ENCODE measurements at regions not wholly inside any gene's neighbourhood (a gene's known extent, or its start where the extent isn't known, plus 50 kb on each side); places are given as distances from the start of the nearest gene placed in this dataset.

DNA sequence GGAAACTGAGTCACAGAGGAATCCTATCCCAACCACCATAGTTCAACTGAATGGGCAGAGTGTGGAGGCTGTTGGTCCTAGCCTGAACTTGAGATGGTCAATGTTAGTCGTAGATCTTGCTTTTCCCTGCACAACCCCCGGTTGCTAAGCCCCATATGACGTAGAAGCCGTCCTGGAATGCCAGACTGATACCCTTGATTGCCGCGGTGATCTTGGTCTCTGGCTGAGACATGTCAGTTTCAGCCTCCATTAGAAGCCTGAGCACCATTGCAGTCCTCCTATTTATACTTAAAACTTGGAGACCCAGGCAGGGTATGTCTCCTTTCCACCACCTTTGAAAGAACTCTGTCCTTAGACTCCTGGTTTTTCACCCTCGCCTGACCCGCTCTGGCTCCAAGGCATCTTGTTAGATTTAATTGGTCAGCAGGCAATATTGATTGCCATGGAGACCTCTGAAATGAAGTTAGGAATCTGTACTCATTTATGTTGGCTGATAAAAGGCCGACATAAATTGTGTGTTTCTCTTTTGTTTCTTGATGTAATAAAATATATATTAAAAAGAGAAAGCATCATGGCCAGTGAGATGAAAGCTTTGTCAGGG, 53.4 kb downstream of the RPLP1 start:
- in situ Hi-C loops (cut with HindIII; ENCODE audit: low pct_unique_long_range_greater_than_20kb, low sequenced_read_pairs): no loop called here
- DNase-seq (ENCODE audit: low read depth): no peak

DNA sequence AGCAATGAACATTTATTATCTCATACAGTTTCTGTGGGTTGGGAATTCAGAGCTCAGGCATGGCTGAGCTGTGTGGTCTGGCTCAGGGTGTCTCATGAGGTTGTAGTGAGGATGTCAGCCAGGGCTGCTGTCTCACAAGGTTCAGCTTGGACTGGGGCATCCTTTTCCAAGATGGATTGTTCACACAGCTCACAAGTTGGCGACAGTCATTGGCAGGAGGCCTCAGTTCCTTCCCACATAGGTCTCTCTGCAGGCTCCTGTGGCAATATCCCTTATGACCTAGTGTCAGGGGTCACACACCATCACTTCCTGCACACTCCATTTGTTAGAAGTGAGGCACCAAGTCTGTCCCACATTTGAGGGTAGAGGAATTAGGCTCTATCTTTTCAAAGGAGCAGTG, 56.0 kb downstream of the RPLP1 start:
- no peak for DNase-seq (ENCODE audit: low read depth)
- in situ Hi-C loops (cut with HindIII; ENCODE audit: low pct_unique_long_range_greater_than_20kb, low sequenced_read_pairs): no loop called here

DNA sequence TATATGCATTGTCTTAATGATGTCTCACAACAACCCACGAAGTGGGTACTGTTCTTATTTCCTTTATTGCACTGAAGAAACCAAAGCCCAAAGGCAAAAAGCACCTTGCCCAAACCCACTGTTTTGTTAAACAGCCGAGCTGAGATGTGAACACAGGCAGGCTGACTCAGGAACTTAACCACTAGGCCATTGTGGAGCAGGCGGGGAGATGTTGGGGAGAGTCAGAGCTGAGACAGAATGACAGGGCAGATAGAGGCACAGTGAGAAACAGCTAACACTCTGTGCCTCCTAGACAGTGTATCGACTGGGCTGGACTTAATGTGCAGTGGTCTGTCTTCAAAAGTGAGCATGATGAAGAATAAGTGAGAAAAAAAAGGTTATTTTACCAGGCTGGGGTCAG, 56.5 kb downstream of the RPLP1 start:
- in situ Hi-C loops (cut with HindIII; ENCODE audit: low pct_unique_long_range_greater_than_20kb, low sequenced_read_pairs): no loop called here
- no peak for DNase-seq (ENCODE audit: low read depth)

DNA sequence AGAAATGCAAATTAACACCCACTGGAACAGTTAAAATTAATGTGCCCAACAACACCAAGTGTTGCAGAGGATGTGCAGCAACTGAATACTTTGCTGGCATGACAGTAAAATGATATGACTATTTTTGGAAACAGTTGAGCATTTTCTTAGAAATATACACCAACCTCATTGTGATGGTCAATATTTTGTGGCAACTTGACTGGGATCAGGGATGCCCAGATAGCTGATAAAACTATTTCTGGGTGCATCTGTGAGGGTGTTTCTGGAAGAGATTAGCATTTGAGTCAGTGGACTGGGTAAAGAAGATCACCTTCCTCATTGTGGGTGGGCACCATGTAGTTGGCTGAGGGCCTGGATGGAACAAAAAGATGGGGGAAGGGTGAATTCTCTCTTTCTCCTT, 57.9 kb downstream of the RPLP1 start:
- in situ Hi-C loops (cut with HindIII; ENCODE audit: low pct_unique_long_range_greater_than_20kb, low sequenced_read_pairs): no loop called here
- no peak for DNase-seq (ENCODE audit: low read depth)

DNA sequence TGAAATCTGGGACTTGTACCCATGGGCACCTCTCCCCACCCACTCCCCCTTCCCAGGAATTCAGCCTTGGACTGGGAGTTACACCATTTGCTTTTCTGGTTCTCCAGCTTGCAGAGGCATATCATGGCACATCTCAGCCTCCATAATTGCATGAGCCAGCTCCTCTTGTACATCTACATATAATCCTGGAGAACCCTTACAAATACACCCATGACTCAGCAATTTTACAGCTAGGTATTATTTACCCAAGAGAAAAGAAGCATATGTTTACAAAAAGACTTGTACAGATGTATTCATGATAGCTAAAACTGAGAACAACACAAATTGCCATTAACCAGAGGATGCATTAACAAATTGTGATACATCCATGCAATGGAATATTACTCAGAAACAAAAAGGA, 58.4 kb downstream of the RPLP1 start:
- no peak for DNase-seq (ENCODE audit: low read depth)
- in situ Hi-C loops (cut with HindIII; ENCODE audit: low pct_unique_long_range_greater_than_20kb, low sequenced_read_pairs): no loop called here

DNA sequence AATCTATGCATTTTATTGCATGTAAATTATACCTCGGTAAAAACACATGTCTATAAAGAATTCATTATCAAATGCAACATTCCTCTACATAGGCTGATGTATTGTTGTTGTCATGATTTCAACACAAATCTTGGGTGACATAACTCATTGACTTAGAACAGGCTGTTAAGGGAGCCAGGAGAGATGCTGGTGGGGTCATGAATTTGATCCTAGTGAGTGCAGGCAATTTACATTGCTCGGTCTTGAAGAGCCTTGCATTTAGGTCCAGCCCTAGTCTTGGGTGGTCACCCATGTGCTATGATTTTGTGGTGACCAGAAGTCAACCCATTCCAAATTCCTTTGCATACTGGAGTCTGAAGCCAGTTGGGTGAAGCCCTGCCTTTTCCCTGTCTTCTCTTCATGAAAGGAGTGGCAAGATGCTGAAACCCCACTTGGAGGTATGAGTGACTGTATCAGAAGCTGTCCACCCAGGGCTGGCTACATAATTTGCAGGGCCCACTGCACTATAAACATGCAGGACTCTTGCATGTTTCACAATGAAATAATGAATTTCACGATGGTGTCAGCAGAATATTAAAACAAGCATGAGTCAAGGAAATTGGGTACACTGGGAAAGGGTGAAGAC, 59.2 kb downstream of the RPLP1 start:
- DNase-seq (ENCODE audit: low read depth): no peak
- in situ Hi-C loops (cut with HindIII; ENCODE audit: low pct_unique_long_range_greater_than_20kb, low sequenced_read_pairs): no loop called here

DNA sequence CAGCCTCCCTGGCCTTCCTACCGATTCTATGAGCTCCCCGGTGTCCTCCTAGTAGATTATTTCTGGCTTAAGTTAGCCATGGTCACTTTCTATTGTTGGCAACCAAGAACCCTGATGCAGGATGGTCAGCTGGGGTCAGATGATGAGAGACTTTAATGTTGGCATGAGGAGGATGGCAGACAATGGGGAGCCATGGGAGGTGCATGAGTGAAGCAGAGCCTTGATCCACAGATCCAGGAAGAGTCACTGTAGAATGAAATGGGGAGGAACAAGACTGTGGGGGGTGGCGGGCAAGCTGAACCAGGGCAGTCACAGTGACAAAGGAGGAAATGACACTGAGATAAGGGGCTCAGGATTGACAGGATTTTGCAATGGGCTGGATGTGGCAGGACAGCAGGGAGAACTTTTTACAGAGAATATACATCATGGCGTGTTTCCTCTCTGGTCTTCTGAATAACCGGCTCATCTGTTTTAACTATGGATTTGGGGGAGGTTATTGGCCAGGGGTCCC, 60.9 kb downstream of the RPLP1 start:
- in situ Hi-C loops (cut with HindIII; ENCODE audit: low pct_unique_long_range_greater_than_20kb, low sequenced_read_pairs): no loop called here
- no peak for DNase-seq (ENCODE audit: low read depth)

DNA sequence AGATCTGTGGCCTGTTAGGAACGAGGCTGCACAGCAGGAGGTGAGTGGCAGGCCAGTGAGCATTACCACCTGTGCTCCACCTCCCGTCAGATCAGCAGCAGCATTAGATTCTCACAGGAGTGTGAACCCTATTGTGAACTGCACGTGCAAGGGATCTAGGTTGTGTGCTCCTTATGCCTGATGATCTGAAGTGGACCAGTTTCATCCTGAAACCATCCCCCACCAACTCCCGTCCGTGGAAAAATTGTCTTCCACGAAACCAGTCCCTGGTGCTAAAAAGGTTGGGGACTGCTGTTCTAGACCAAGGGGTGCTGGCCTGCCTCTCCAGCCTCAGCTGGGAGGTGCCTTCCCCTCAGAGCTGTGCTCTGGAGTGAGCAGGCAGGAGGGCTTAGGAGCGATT, 61.4 kb downstream of the RPLP1 start:
- no peak for DNase-seq (ENCODE audit: low read depth)
- in situ Hi-C loops (cut with HindIII; ENCODE audit: low pct_unique_long_range_greater_than_20kb, low sequenced_read_pairs): no loop called here

DNA sequence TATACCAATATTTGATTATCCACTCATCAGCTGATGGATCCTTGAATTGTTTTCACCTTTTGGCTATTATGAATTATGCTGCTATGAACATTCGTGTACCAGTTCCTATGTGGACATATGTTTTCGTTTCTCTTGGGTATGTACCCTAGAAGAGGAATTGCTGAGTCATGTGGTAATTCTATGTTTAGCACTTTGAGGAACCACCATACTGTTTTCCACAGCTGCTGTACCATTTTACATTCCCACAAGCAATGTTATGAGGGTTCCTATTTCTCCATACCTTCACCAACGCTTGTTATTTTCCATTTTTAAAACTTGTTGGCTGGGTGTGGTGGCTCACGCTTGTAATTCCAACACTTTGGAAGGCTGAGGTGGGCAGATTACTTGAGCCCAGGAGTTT, 62.9 kb downstream of the RPLP1 start:
- in situ Hi-C loops (cut with HindIII; ENCODE audit: low pct_unique_long_range_greater_than_20kb, low sequenced_read_pairs): no loop called here
- DNase-seq (ENCODE audit: low read depth): no peak

DNA sequence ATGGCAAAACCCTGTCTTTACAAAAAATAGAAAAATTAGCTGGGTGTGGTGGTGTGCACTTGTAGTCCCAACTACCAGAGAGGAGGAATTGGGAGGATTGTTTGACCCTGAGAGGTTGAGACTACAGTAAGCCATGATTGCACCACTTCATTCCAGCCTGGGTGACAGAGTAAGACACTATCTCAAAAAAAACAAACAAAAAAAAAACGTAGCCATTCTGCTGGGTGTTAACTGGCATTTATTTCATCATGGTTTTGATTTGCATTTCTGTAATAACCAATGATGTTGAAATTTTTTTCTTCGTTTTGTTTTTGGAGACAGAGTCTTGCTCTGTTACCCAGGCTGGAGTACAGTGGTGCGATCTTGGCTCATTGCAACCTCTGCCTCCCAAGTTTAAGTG, 63.3 kb downstream of the RPLP1 start:
- DNase-seq (ENCODE audit: low read depth): no peak
- in situ Hi-C loops (cut with HindIII; ENCODE audit: low pct_unique_long_range_greater_than_20kb, low sequenced_read_pairs): no loop called here

DNA sequence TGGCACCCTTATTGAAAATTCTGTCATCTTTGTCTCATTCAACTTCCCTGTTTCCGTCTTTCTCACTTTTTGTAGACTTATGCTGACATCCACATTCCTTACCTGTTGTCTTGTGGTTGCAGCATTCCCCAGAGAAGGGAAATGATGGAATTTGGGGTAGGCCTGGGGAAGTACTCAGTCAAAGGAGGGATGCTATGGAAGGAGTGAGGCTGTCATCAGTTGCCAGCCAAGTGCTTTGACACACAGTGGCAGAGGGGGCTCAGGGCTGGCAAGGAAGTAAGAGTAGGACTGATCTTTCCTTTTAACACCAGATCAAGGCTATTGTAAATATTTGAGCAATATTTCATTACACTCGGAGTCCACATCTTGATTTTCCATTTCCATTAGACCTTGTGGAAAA, 64.4 kb downstream of the RPLP1 start:
- DNase-seq (ENCODE audit: low read depth): no peak
- in situ Hi-C loops (cut with HindIII; ENCODE audit: low pct_unique_long_range_greater_than_20kb, low sequenced_read_pairs): no loop called here

DNA sequence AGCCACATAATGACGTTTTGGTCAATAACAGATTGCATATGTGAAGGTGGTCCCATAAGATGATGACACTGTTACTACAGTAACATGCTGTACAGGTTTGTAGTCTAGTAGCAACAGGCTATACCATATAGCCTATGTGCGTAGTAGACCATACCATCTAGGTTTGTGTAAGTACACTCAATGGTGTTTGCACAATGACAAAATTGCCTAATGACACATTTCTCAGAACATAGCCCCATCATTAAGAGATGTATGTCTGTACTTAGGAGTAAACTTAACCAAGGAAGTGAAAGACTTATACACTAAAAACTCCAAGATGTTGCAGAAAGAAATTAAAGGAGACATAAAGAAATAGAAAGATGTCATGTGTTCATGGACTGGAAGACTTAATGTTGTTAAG, 66.2 kb downstream of the RPLP1 start:
- DNase-seq (ENCODE audit: low read depth): no peak
- in situ Hi-C loops (cut with HindIII; ENCODE audit: low pct_unique_long_range_greater_than_20kb, low sequenced_read_pairs): no loop called here

DNA sequence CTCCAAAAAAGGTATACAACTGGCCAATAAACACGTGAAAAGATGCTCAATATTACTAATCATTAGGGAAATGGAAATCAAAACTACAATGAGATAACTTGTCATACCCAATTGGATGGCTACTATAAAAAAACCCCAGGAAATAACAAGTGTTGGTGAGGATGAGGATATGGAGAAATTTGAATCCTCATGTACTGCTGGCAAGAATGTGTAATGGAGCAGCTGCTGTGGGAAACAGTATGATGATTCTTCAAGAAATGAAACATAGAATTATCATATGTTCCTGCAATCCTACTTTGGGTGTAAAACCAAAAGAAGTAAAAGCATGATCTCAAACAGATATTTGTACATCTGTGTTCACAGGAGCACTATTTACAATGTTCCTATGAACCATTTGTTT, 67.4 kb downstream of the RPLP1 start:
- no peak for DNase-seq (ENCODE audit: low read depth)
- in situ Hi-C loops (cut with HindIII; ENCODE audit: low pct_unique_long_range_greater_than_20kb, low sequenced_read_pairs): no loop called here

DNA sequence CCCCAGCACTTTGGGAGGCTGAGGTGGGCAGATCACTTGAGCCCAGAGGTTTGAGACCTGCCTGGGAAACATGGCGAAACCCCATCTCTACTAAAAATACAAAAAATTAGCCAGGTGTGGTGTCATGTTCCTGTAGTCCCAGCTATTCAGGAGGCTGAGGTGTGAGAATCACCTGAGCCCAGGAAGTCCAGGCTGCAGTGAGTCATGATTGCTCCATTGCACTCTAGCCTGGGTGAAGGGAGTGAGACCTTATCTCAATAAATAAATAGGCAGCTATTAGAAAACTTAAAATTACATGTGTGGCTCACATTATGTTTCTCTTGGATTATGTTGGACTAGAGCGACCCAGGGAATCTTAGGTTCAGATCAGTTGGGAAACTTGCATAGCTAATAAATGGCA, 69.7 kb downstream of the RPLP1 start:
- DNase-seq (ENCODE audit: low read depth): no peak
- in situ Hi-C loops (cut with HindIII; ENCODE audit: low pct_unique_long_range_greater_than_20kb, low sequenced_read_pairs): no loop called here

DNA sequence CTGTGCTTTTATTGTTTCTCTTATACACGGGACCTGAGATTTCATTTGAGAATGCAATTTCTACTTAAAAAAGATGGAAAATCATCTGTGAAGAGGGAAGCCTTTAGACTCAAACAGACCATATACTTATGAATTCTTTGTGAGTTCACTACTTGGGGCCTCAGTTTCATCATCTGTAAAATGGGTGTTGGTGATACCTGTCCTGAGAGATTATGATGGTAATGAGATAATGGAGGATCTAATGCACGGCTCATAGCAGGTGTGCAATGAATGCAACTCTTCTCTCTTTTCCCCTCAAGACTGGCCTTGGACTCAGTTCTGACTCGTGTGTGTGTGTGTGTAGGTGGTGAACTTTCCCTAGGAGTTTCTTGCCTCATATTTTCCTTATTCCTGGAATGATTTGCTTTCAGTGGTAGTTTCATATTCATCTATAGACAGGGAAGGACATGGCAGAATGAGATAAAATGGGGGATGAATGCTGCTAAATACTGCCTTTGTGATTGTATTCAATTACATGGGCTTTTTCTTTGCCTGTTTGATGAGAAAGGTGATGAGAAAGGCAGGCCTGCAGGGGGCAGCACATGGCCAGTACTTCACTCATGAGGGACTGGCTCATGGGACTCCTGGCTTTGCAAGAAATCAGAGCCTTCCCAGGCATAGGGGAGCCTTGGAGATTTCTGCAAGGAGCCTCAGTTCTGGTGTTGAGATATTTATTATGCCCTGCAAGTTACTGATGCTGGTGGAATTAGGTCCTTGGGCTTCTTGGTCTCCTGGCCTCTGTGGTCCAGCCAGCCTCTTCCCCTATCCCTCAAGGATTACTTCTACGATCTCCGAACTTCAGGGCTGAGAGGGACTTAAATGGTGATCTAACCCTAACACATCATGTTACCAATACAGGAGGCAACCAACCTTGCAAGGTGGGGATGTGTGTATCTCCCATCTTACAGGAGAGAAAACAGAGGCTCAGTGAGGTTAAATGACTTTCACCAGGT, 70.7 kb downstream of the RPLP1 start:
- in situ Hi-C loops (cut with HindIII; ENCODE audit: low pct_unique_long_range_greater_than_20kb, low sequenced_read_pairs): no loop called here
- DNase-seq (ENCODE audit: low read depth): peak; percentile 61

DNA sequence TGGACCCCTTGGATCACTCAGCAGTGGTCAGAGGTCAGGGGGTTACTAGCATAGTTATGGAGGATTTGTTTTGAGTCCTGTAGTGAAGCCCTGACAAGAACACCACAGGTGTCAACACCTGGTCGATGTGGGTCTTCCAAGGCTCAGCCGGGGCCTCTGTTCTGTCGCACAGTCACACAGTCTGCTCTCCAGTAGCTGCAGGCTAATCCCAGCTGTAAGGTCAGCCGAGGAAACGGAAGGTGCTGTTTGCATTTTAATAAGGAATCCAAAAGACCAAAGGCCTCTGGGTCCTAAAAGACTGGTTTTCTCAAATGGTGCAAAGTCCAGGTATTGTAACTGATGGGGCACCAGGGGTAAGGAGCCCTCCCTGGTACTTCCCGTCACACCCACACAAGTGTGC, 71.7 kb downstream of the RPLP1 start:
- DNase-seq (ENCODE audit: low read depth): no peak
- in situ Hi-C loops (cut with HindIII; ENCODE audit: low pct_unique_long_range_greater_than_20kb, low sequenced_read_pairs): no loop called here

DNA sequence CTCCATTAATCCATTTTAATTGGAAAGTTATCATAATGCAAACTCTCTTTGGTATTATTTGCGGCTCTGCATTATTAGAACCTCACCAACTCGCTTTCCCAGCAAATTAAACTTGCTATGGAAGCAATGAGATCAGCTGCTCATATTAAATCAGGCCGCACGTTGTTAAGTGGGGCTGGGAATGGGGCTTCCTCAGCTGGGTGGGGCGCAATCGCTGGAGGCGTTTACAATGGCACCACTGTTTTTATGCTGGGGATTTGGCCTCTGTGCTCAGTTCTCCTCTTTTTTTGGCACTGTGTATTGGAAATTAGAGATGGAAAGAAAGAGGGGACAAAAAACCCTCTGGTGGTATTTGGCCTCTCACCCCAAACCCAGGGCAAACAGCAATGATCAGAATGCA, 72.2 kb downstream of the RPLP1 start:
- in situ Hi-C loops (cut with HindIII; ENCODE audit: low pct_unique_long_range_greater_than_20kb, low sequenced_read_pairs): no loop called here
- DNase-seq (ENCODE audit: low read depth): no peak

DNA sequence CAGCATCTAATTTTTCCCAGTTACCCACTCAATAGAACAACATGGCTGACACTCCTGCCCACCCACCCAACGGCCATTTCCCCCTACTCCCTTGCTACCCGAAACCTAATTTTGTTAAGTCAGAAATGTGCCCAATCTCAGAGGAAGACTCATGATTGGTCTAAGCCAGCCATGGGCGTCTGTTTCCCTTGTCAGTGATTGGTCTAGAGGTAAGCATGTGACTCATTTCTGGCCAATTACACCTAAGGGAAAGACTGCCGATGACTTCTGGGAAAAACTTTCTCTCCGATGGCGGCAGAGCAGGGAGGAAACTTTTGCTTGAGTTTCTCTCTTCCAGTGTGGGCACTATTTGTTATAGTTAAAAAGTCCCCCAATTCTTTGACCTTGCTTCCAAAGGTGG, 72.9 kb downstream of the RPLP1 start:
- in situ Hi-C loops (cut with HindIII; ENCODE audit: low pct_unique_long_range_greater_than_20kb, low sequenced_read_pairs): no loop called here
- DNase-seq (ENCODE audit: low read depth): no peak

Measured in Caki2 (cell line).